NCI-H2196 (cell line): ENCODE measurements at regions not wholly inside any gene's neighbourhood (a gene's known extent, or its start where the extent isn't known, plus 50 kb on each side); places are given as distances from the start of the nearest gene placed in this dataset.

Experiments
- DNase-seq: peaks from one replicate; lab custom pipeline; 2025; ENCODE audit not compliant: unreplicated experiment; lab: John Stamatoyannopoulos, UW

DNA sequence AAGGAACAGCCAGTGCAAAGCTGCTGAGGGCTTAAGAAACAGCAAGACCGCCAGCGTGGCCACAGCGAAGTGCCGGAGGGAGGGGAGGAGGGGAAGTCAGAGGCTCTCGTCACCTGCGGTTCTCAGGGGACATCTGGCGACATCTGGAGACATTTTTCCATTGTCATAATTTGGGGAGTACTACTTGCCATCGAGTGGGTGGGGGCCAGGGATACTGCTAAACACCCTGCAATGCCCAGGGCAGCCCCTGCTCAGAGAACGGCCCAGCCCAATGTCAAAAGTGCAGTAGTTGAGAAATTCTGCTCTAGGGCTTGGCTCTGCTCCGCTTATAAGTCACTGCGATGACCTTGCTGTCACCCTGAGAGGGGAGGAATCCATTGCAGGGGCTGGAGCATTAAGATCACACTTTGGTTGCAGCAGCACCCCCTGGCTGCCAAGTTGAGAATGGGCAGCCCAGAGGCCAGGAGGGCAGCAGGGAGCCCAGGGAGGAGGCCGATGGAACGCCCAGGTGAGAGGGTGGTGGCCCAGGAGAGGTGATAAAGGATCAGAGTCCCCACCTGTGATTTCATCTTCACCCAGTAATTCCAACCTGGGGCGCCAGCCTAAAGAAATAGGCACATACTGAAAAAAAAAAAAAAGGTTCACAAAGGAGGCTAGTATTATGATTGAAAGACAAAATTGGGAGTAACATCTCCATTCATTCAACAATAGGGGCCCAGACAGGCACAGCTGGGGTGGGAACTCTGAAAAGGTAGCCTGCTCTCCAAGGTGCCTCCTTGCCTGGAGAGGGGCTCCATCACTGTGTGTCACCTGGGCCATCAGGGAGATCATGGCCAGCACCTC lies 218.2 kb downstream of the BMP7 start:
- no peak for DNase-seq

DNA sequence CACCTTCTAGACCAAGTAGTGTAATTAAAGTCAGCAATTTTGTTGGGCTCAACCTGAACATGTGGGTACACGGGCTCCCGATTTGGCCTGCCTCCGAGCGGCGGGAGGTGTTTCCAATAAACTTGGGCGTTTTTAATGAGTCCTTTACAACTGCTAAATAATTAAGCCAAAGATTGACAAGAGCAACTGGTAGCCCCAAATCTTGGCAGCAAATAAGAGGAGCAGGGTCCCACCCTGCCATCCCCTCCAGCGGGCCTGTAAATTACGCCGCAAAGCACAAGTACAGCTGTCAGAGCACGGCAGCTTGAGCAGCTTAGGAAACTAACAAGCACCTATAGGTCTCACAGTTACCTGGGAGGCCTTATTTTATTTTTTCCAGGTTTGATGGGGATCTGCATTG lies 217.1 kb downstream of the BMP7 start:
- DNase-seq = no peak

DNA sequence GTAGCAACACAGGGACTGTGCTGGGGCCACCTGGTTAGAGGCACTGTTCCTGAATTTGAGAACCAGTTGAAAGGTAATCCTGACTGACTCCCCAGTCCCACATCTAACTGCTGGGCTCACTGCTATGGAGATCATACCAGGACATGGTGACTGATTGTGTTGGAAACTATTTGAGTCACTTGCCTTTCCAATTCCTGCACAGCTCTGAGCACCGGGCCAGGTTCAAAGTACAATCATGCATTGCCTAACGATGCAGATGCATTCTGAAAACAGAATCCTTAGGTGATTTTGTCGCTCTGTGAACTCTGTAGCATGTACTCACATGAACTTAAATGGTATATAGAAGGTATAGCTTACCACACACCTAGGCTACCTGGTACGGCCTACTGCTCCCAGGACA lies 215.3 kb downstream of the BMP7 start:
- DNase-seq = no peak

DNA sequence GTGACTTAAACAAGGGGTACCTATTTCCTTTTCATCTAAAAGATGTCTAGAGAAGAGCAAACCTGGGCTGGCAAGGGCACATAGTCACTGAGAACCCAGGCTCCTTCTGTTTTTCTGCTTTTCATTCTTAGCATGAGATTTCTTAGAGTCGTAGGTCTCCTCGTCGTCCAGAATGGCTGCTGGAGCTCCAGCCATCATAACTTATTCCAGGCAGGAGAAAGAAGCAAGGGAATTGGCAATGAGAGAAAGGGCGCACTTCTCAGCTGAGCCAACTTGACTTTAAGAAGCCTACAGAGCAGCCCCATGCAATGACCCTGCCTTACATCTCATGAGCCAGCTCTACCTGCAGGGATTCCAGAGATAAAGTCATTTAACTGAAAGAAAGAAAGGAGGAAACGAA lies 213.4 kb downstream of the BMP7 start:
- no peak for DNase-seq

DNA sequence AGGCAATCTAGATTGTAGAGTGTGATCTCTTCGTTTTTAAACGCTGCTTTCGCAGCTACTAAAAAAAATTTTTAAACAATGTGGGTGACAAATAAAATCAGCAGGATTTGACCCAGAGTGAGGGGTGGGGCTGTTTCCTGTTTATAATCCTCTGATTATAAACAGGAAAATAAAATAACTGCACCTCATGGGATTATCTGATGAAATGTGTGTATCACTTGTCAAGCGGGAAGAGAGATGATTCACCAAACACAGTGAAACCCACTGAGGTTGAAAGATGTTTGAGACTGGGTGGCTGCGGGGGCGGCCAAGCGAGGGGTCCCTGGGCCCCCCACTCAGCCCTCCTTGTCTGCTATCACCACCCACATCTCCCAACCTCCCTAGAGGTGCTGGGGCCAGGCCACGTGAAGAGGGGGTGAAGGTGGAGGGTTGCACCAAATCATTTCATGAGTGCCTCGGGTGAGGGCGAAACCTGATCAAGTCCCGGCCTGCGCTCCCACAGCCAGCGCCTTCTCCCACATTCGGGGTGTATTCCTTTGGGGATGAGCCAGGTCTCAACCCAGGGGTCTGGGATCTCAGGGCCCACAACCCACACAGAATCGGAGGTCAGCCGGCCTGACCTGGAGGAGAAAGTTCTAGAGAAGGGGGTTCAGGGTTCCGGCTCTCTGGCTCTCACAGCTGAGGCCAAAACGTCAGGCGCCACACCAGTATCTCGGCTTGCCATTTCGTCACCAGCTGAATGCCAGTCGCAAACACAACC lies 212.5 kb downstream of the BMP7 start:
- DNase-seq = no peak

DNA sequence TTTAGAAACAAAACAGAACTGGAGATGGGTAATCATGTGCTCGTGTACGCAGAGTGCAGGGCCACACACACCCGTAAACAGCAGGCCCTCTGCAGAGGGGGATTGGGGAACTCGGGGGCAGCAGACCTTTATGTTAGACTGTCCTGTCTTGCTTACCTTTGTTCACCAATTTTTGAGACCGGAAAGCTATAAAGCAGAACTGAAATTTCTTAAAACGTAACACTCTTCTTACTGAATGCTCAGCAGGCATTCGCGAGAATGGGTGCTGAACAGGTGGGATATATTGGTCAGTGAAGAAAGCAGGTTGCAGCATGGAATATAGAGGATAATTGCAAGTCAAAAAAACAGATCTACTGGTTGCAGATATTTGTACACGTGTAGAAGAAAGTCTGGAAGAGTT lies 211.1 kb downstream of the BMP7 start:
- DNase-seq = no peak

GRCh38 chr20:57056651-57057050 lies 209.8 kb downstream of the BMP7 start:
- DNase-seq = no peak

- DNase-seq = no peak
These were observed 207.3 kb downstream of the BMP7 start for GRCh38 chr20:57059055-57059596.

GRCh38 chr20:57060407-57061050 lies 205.9 kb downstream of the BMP7 start:
- no peak for DNase-seq

- no peak for DNase-seq
These were observed 205.2 kb downstream of the BMP7 start for GRCh38 chr20:57061051-57061900.

- no peak for DNase-seq
These were observed 204.2 kb downstream of the BMP7 start for GRCh38 chr20:57062241-57062640.

GRCh38 chr20:57062696-57063270 lies 203.7 kb downstream of the BMP7 start:
- DNase-seq = no peak

- DNase-seq = no peak
These were observed 201.6 kb downstream of the BMP7 start for GRCh38 chr20:57064836-57065235.

DNA sequence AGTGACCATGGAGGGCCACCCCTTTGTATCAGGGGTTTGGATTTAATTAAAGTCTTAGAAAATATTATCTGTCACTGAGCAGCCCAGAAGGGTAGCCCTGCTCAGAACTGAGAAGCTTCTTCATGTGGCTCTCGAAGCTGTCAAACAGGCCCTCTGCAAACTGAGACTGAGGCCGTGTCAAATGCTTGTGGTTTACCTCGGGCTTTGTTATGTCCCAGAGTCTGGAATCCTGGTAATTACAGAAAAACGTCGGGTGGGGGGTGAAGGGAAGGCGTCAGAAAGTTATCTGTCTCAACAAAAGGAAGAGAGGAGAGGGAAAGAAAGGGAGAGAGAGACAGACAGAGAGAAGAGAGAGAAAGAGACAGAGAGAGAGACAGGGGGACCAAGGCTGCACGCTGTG lies 200.8 kb downstream of the BMP7 start:
- DNase-seq = no peak

DNA sequence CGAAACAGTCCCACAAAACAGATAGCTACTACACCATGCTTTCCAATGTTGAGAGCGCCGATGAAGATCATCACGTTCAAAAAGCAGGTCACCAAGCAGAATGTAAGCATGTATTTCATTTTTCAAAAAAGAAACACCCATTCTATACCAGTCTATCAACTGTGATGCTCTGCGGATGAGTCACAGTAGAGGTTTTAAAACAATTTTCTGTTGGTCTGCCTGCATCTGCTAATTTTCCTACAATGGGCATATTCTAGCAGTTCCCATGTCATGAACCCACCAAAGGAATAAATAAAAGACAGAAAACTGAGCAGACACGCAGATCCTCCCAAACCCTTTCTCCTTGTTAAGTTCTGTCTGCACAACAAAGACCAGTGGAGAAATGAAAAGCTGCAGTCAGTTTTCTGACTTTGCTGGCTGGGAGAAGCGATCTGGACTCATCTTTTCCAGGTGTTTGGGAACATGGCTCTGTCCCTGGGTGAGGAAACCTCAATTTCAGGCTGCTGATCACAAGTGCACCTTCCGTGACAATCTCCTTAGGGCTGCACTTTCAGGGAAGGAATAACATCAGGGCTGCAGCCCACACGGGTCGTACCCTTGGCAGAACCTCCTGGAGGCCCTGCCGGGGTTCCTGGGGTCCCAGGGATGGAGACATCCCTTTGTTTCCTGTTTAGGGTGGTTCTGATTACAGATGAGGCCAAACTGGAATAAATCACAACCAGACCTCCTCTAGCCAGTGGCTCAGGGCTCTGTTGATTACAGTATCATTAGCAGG lies 200.1 kb downstream of the BMP7 start:
- DNase-seq = no peak

DNA sequence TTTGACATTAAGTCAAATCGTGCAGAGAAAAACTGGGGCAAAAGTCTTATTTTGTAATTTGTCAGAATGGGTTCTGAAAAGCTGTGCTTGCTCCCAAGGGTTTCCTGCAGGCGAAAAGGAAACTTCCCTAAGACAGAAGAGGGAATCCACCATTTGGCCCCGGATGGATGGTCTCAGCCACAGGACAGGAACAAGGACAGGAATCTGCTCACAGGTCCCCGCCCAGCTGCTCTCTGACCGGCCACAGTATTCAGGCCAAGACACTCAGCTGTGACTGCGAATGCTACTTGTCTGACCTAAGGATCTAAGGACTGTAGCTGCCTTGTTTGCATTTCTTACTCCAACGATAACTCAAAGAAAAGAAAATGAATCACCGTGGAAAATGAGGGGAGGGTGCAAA lies 197.0 kb downstream of the BMP7 start:
- DNase-seq = no peak

- no peak for DNase-seq
These were observed 196.1 kb downstream of the BMP7 start for GRCh38 chr20:57070296-57070695.

GRCh38 chr20:57071283-57071731 lies 195.1 kb downstream of the BMP7 start:
- no peak for DNase-seq

- DNase-seq = no peak
These were observed 194.4 kb downstream of the BMP7 start for GRCh38 chr20:57071954-57072583.
